GM12878 (cell line): ENCODE measurements at regions not wholly inside any gene's neighbourhood (a gene's known extent, or its start where the extent isn't known, plus 50 kb on each side); places are given as distances from the start of the nearest gene placed in this dataset.

Source experiments
- ATAC-seq: fragments of 200-7000 bp; cut with Tn5 transposase; 3 replicates; pipeline ENCODE4 v1.9.1; 2020; ENCODE audit warnings: mild to moderate bottlenecking, moderate library complexity
- BruUV-seq: library from RNA; stranded (reverse); fragments of 400-500 nt; replicated peaks from 2 replicates; lab custom pipeline; 2021; lab: Mats Ljungman, UMichigan
- CTCF ChIA-PET: fragments of 300-600 bp; sonication (Branson Sonifier 250); formaldehyde crosslinking; extraction: SDS; loops from one replicate; lab custom pipeline; 2021; ENCODE audit warnings: inconsistent platforms; lab: Yijun Ruan, JAX
- POLR2A ChIA-PET: fragments of 350-600 bp; formaldehyde crosslinking; extraction: SDS; loops from one replicate; lab custom pipeline; 2021; ENCODE audit warnings: inconsistent platforms; lab: Charles Lee
- RAD21 ChIA-PET: fragments of 300-600 bp; sonication (Branson Sonifier 250); formaldehyde crosslinking; loops from one replicate; lab custom pipeline; 2023; ENCODE audit warnings: antibody characterized with exemption; ENCODE audit not compliant: unreplicated experiment; lab: Charles Lee
- SMC1A ChIA-PET: fragments of 300-600 bp; sonication (Branson Sonifier 250); formaldehyde crosslinking; loops from one replicate; lab custom pipeline; 2023; ENCODE audit not compliant: unreplicated experiment, uncharacterized antibody; lab: Charles Lee
- DNase-seq: peaks from one replicate; pipeline ENCODE4 v3.0.0-alpha.2; 2011; ENCODE audit warnings: low read depth, low spot score
- FAIRE-seq: peaks from 3 replicates; lab custom pipeline; 2011; peaks lifted over from hg19 to GRCh38; lab: Jason Lieb, UNC
- H2AFZ ChIP-seq: 2 replicates; pipeline ENCODE4 v1.6.0; 2011; ENCODE audit warnings: low read depth, low read length, control low read depth; ENCODE audit not compliant: control insufficient read depth
- H3K27ac ChIP-seq: 2 replicates; pipeline ENCODE4 v1.5.1; 2011; ENCODE audit warnings: control low read depth; ENCODE audit not compliant: control insufficient read depth, insufficient read depth
- H3K27me3 ChIP-seq, 2 experiments: replicated peaks in 1 of 2; 2 replicates each; pipeline versions ENCODE4 v1.6.0 to v1.6.1; 2011; ENCODE audit warnings: low read length in 1 of 2; ENCODE audit not compliant: control insufficient read depth in 2 of 2, insufficient read depth in 2 of 2
- H3K36me3 ChIP-seq, 2 experiments: 2 replicates each; pipeline ENCODE4 v1.5.1; 2011; ENCODE audit warnings: low read length in 1 of 2; ENCODE audit not compliant: control insufficient read depth in 2 of 2, insufficient read depth in 2 of 2
- H3K4me1 ChIP-seq: 2 replicates; pipeline ENCODE4 v1.6.1; 2011; ENCODE audit warnings: mild to moderate bottlenecking, low read length, moderate library complexity, mixed read lengths; ENCODE audit not compliant: control insufficient read depth, insufficient read depth
- H3K4me2 ChIP-seq: 2 replicates; pipeline ENCODE4 v1.6.0; 2011; ENCODE audit warnings: control low read depth; ENCODE audit not compliant: control insufficient read depth, insufficient read depth
- H3K4me3 ChIP-seq: fragments of 200-600 bp; sonication (generic); 2 replicates; pipeline ENCODE4 v1.5.1; 2016
- H3K79me2 ChIP-seq: 2 replicates; pipeline ENCODE4 v1.6.0; 2011; ENCODE audit warnings: low read length; ENCODE audit not compliant: control insufficient read depth, insufficient read depth
- H3K9ac ChIP-seq: 2 replicates; pipeline ENCODE4 v1.8.0; 2011; ENCODE audit warnings: low read length, control low read depth, mixed read lengths; ENCODE audit not compliant: control insufficient read depth, insufficient read depth
- H3K9me3 ChIP-seq: replicated peaks from 3 replicates; pipeline ENCODE4 v1.5.1; 2011; ENCODE audit warnings: mild to moderate bottlenecking, low read length; ENCODE audit not compliant: control insufficient read depth, insufficient read depth
- H4K20me1 ChIP-seq: 2 replicates; pipeline ENCODE4 v1.6.0; 2011; ENCODE audit not compliant: control insufficient read depth, insufficient read depth
- CHD1 ChIP-seq: IDR thresholded peaks from 2 replicates; pipeline ENCODE4 v1.6.1; 2012; ENCODE audit warnings: low read depth, low read length, improper control_type of control experiment
- EED ChIP-seq: sonication (generic); IDR thresholded peaks from 2 replicates; pipeline ENCODE4 v1.6.1; 2016; ENCODE audit warnings: antibody characterized with exemption, low read depth
- ESRRA ChIP-seq: IDR thresholded peaks from 2 replicates; pipeline ENCODE4 v1.6.1; 2012; ENCODE audit warnings: mild to moderate bottlenecking, low read length, improper control_type of control experiment
- IRF3 ChIP-seq: fragments of 450-650 bp; IDR thresholded peaks from 2 replicates; pipeline ENCODE4 v1.6.1; 2014; ENCODE audit warnings: mild to moderate bottlenecking
- PBX3 ChIP-seq: IDR thresholded peaks from 2 replicates; pipeline ENCODE4 v1.6.1; 2011; ENCODE audit warnings: mild to moderate bottlenecking, low read depth, low read length, moderate library complexity; ENCODE audit not compliant: insufficient replicate concordance
- SMARCA5 ChIP-seq: fragments of 450-650 bp; IDR thresholded peaks from 2 replicates; pipeline ENCODE4 v1.6.1; 2017; ENCODE audit warnings: mild to moderate bottlenecking
- SP1 ChIP-seq: IDR thresholded peaks from one replicate; pipeline ENCODE4 v1.6.1; 2011; ENCODE audit warnings: low read depth, low read length
- ZZZ3 ChIP-seq: IDR thresholded peaks from 2 replicates; pipeline ENCODE4 v1.6.1; 2011; ENCODE audit warnings: low read depth; ENCODE audit not compliant: control insufficient read depth, insufficient read length
- WGBS: methylation state at CpG from one replicate; pipeline ENCODE4 v1.1.6; 2016; ENCODE audit warnings: low lambda C conversion rate; ENCODE audit not compliant: insufficient replicate concordance, insufficient coverage; ENCODE audit errors: missing lambda C conversion rate; 5-methylcytosine and 5-hydroxymethylcytosine counted together
- in situ Hi-C: fragments of 300-500 bp; cut with MboI; formaldehyde crosslinking; loops from 9 replicates; pipeline ENCODE4 v1.14.3; 2018; ENCODE audit warnings: mixed read lengths
- intact Hi-C: fragments of 100-400 bp; cut with micrococcal nuclease; formaldehyde crosslinking; loops from one replicate; pipeline ENCODE4 v1.14.2; 2022; ENCODE audit not compliant: unreplicated experiment

- Histone ChIP-seq H3K9ac (no peak overlapping the region), H3K36me3 (no peaks in the 10 kb centered on the region), H2AFZ (no peak overlapping the region), H3K4me1 (no peaks in the 10 kb centered on the region), H3K27ac (no peak overlapping the region), H3K27me3 (0 out of 4 replicates have a peak, but pooled peaks cover 0 to 1% of the 10 kb centered on the region in 2 experiments), H3K79me2 (no peaks in the 10 kb centered on the region), H3K4me3 (no peak overlapping the region), H4K20me1 (no peaks in the 10 kb centered on the region), H3K4me2 (no peak overlapping the region), H3K9me3 (no peaks in the 10 kb centered on the region)
- WGBS: 13% methylated on average over 3 of the region's 3 CpGs
- in situ Hi-C loops: no loop called here
- FAIRE-seq (no peak), DNase-seq (no peak), ATAC-seq (no peak)
- BruUV-seq: no TSS peak
- intact Hi-C loops: no loop called here
- TF ChIP-seq ESRRA (no peak), PBX3 (no peak), EED (no peak), ZZZ3 (no peak), SMARCA5 (no peak), SP1 (no peak), IRF3 (no peak), CHD1 (no peak)
- ChIA-PET SMC1A (no interaction called here), RAD21 (no interaction called here), CTCF (no interaction called here), POLR2A (no interaction called here)
These were observed 90.1 kb downstream of the PRLHR start for GRCh38 chr10:118505363-118505762.
